Endothelial cell of umbilical vein (primary cell): ENCODE measurements at regions not wholly inside any gene's neighbourhood (a gene's known extent, or its start where the extent isn't known, plus 50 kb on each side); places are given as distances from the start of the nearest gene placed in this dataset.

ENCODE experiments used
- BruUV-seq: library from RNA; stranded (reverse); fragments of 400-500 nt; replicated peaks from 2 replicates; lab custom pipeline; 2021; lab: Mats Ljungman, UMichigan
- CTCF ChIA-PET: fragments of 300-600, 350-600 bp; sonication (Branson Sonifier 250); formaldehyde crosslinking; loops from one replicate; lab custom pipeline; 2021; ENCODE audit warnings: antibody characterized with exemption, inconsistent platforms; lab: Charles Lee
- POLR2A ChIA-PET: fragments of 300-600, 350-600 bp; sonication (Branson Sonifier 250); formaldehyde crosslinking; loops from one replicate; lab custom pipeline; 2021; ENCODE audit warnings: antibody characterized with exemption, inconsistent platforms; lab: Charles Lee
- DNase-seq: peaks from one replicate; pipeline ENCODE4 v3.0.0-alpha.2; 2011; ENCODE audit warnings: low read depth, low spot score
- FAIRE-seq: peaks from 2 replicates; lab custom pipeline; 2011; peaks lifted over from hg19 to GRCh38; lab: Jason Lieb, UNC
- H2AFZ ChIP-seq: 2 replicates; pipeline ENCODE4 v1.6.0; 2012; ENCODE audit warnings: low read depth, low read length, control low read depth, inconsistent platforms
- H3K27ac ChIP-seq: 2 replicates; pipeline ENCODE4 v1.5.1; 2011; ENCODE audit warnings: low read depth, mild to moderate bottlenecking, control low read depth, low read length, moderate library complexity; ENCODE audit not compliant: insufficient read depth
- H3K27me3 ChIP-seq, 2 experiments: 2 replicates each; pipeline versions ENCODE4 v1.6.0 to v1.6.1; 2011; ENCODE audit warnings: low read length in 2 of 2, mixed read lengths in 1 of 2; ENCODE audit not compliant: control insufficient read depth in 2 of 2, insufficient read depth in 2 of 2
- H3K36me3 ChIP-seq, 2 experiments: 2 replicates in 1 of 2; 3 replicates in 1 of 2; pipeline ENCODE4 v1.5.1; 2011; ENCODE audit warnings: low read length in 2 of 2, mild to moderate bottlenecking in 1 of 2, moderate library complexity in 1 of 2; ENCODE audit not compliant: control insufficient read depth in 2 of 2, insufficient read depth in 2 of 2; ENCODE audit errors: extremely low read depth in 1 of 2
- H3K4me1 ChIP-seq: 3 replicates; pipeline ENCODE4 v1.5.1; 2011; ENCODE audit warnings: mild to moderate bottlenecking, low read length; ENCODE audit not compliant: control insufficient read depth, insufficient read depth; ENCODE audit errors: extremely low read depth
- H3K4me2 ChIP-seq: 2 replicates; pipeline ENCODE4 v1.6.1; 2011; ENCODE audit warnings: low read length, control low read depth, mixed read lengths; ENCODE audit not compliant: insufficient read depth
- H3K4me3 ChIP-seq, 3 experiments: fragments of 200-600 bp in 1 of 3; sonication (generic), shearing (Covaris generic) in 1 of 3; replicated peaks in 1 of 3; 2 replicates each; pipeline ENCODE4 v1.5.1; 2011 to 2016; ENCODE audit warnings: control low read depth in 3 of 3, low read length in 3 of 3, mild to moderate bottlenecking in 2 of 3, inconsistent platforms in 1 of 3, low read depth in 1 of 3, moderate library complexity in 1 of 3; ENCODE audit not compliant: insufficient read depth in 1 of 3
- H3K79me2 ChIP-seq: 2 replicates; pipeline ENCODE4 v1.6.0; 2012; ENCODE audit warnings: low read length, inconsistent platforms; ENCODE audit not compliant: control insufficient read depth, insufficient read depth
- H3K9ac ChIP-seq: replicated peaks from 2 replicates; pipeline ENCODE3; 2011; ENCODE audit warnings: low read length, control low read depth; ENCODE audit not compliant: insufficient read depth; ENCODE audit errors: extremely low read depth
- H3K9me1 ChIP-seq: replicated peaks from 3 replicates; pipeline ENCODE4 v1.6.0; 2011; ENCODE audit warnings: mild to moderate bottlenecking, low read length; ENCODE audit not compliant: control insufficient read depth, insufficient read depth; ENCODE audit errors: extremely low read depth
- H3K9me3 ChIP-seq: replicated peaks from 2 replicates; pipeline ENCODE4 v1.5.1; 2012; ENCODE audit warnings: low read length, inconsistent platforms; ENCODE audit not compliant: control insufficient read depth, insufficient read depth
- H4K20me1 ChIP-seq: replicated peaks from 2 replicates; pipeline ENCODE3; 2011; ENCODE audit warnings: mild to moderate bottlenecking, low read length; ENCODE audit not compliant: control insufficient read depth, insufficient read depth; ENCODE audit errors: extremely low read depth
- EZH2 ChIP-seq: IDR thresholded peaks from 2 replicates; pipeline ENCODE4 v1.6.1; 2012; ENCODE audit warnings: borderline replicate concordance, low read depth, mild to moderate bottlenecking, moderate library complexity, low read length, inconsistent platforms; ENCODE audit not compliant: severe bottlenecking
- FOS ChIP-seq: IDR thresholded peaks from 2 replicates; pipeline ENCODE4 v1.6.1; 2011; ENCODE audit warnings: mild to moderate bottlenecking, low read length, moderate library complexity, borderline replicate concordance; ENCODE audit not compliant: insufficient read depth
- GATA2 ChIP-seq: IDR thresholded peaks from 2 replicates; pipeline ENCODE4 v1.7.0; 2011; ENCODE audit warnings: low read depth, mild to moderate bottlenecking, moderate library complexity, mixed read lengths, low read length; ENCODE audit not compliant: insufficient read length, insufficient read depth
- JUN ChIP-seq: IDR thresholded peaks from 2 replicates; pipeline ENCODE4 v1.6.1; 2011; ENCODE audit warnings: borderline replicate concordance, low read depth; ENCODE audit not compliant: insufficient read length, insufficient read depth
- MYC ChIP-seq: IDR thresholded peaks from one replicate; pipeline ENCODE4 v1.6.1; 2011; ENCODE audit warnings: mild to moderate bottlenecking, low read depth, low read length
- POLR2A ChIP-seq: IDR thresholded peaks from 2 replicates; pipeline ENCODE4 v1.6.1; 2012; ENCODE audit warnings: low read depth, mild to moderate bottlenecking, control low read depth, low read length
- POLR2AphosphoS5 ChIP-seq: IDR thresholded peaks from 2 replicates; pipeline ENCODE4 v1.6.1; 2012; ENCODE audit warnings: low read depth, mild to moderate bottlenecking, control low read depth, low read length, moderate library complexity; ENCODE audit not compliant: insufficient read depth
- dilution Hi-C: fragments of 300-500 bp; cut with MboI; formaldehyde crosslinking; loops from one replicate; pipeline ENCODE4 v1.15.0; 2019; ENCODE audit warnings: low sequenced_read_pairs; ENCODE audit not compliant: extremely low pct_ligation_motif_present
- intact Hi-C: fragments of 100-400 bp; cut with micrococcal nuclease; formaldehyde crosslinking; loops from one replicate; pipeline ENCODE4 v1.10.0; 2022
- TF ChIP-seq, protein P1 (sequence below), 2 donors: IDR thresholded peaks; 1 replicate in 1 of 2; 2 replicates in 1 of 2; pipeline ENCODE4 v1.5.1; 2011; ENCODE audit warnings: low read length in 2 of 2, mild to moderate bottlenecking in 2 of 2, moderate library complexity in 2 of 2, control low read depth in 1 of 2, inconsistent platforms in 1 of 2, low read depth in 1 of 2; ENCODE audit not compliant: insufficient read depth in 1 of 2; ENCODE audit errors: extremely low read depth in 1 of 2
- TF ChIP-seq, protein P2 (sequence below): IDR thresholded peaks from 2 replicates; pipeline ENCODE4 v1.6.1; 2011; ENCODE audit not compliant: insufficient read depth, insufficient read length

GRCh38 chr6:145036848-145037567 is 698.3 kb downstream of the EPM2A start:
- Histone ChIP-seq H2AFZ (no peak overlapping the region), H3K36me3 (no peaks in the 10 kb centered on the region), H3K27me3 (no peaks in the 10 kb centered on the region), H3K4me1 (no peaks in the 10 kb centered on the region), H3K4me2 (no peak overlapping the region), H3K27ac (no peak overlapping the region), H3K79me2 (no peaks in the 10 kb centered on the region), H4K20me1 (no peaks in the 10 kb centered on the region), H3K9me1 (no peaks in the 10 kb centered on the region), H3K9ac (no peak overlapping the region), H3K9me3 (no peaks in the 10 kb centered on the region), H3K4me3 (no peak overlapping the region)
- FAIRE-seq (no peak), DNase-seq (peak; percentile 19)
- dilution Hi-C loops (no loop called here), intact Hi-C loops (no loop called here)
- POLR2A ChIA-PET: no interaction called here
- no TSS peak for BruUV-seq
- TF ChIP-seq GATA2 (no peak), POLR2A (no peak), POLR2AphosphoS5 (no peak), FOS (no peak), JUN (no peak), EZH2 (no peak), MYC (no peak)
- TF ChIP-seq, protein P1, sequence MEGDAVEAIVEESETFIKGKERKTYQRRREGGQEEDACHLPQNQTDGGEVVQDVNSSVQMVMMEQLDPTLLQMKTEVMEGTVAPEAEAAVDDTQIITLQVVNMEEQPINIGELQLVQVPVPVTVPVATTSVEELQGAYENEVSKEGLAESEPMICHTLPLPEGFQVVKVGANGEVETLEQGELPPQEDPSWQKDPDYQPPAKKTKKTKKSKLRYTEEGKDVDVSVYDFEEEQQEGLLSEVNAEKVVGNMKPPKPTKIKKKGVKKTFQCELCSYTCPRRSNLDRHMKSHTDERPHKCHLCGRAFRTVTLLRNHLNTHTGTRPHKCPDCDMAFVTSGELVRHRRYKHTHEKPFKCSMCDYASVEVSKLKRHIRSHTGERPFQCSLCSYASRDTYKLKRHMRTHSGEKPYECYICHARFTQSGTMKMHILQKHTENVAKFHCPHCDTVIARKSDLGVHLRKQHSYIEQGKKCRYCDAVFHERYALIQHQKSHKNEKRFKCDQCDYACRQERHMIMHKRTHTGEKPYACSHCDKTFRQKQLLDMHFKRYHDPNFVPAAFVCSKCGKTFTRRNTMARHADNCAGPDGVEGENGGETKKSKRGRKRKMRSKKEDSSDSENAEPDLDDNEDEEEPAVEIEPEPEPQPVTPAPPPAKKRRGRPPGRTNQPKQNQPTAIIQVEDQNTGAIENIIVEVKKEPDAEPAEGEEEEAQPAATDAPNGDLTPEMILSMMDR (IDR thresholded peaks at IDR 0.05; ENCODE audit: extremely low read depth in 1 of 2, insufficient read depth in 1 of 2, low read depth in 1 of 2, low read length in 2 of 2): no peak
- TF ChIP-seq, protein P2, sequence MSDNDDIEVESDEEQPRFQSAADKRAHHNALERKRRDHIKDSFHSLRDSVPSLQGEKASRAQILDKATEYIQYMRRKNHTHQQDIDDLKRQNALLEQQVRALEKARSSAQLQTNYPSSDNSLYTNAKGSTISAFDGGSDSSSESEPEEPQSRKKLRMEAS: no peak
- CTCF ChIA-PET: no interaction called here
